ENCODE measurements at regions not wholly inside any gene's neighbourhood (a gene's known extent, or its start where the extent isn't known, plus 50 kb on each side); places are given as distances from the start of the nearest gene placed in this dataset.

DNA sequence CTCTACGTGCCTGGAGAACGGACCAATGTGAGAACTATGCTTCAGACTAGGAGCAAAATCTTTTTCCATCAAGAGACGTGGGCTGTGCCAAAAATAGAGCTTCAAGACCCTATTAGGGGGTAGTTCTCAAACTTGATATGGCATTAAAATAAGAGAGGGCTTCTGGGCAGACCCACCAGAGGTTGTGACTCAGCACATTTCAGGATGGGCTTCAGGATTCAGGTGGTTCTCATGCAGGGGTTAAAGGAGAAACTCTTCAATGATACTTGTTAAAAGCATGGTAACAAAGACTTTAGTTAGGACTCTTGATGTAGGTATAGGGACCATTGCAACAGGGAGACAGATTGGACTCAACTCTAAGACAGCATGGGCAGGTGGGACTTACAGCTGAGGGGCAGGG is 195.5 kb downstream of the RGS3 start:
- H3K79me2 ChIP-seq (ENCODE audit: control insufficient read depth in 1 of 2, insufficient read depth in 2 of 2, low read length in 2 of 2) = no peaks in the 10 kb centered on the region
- H2AK5ac ChIP-seq (ENCODE audit: low read depth, low read length) = no peak overlapping the region
- FAIRE-seq (no peak), DNase-seq (ENCODE audit: low read depth in 1 of 2, low spot score in 2 of 2) (no peak)
- no peaks in the 10 kb centered on the region for H3K9me3 ChIP-seq (ENCODE audit: insufficient read depth in 2 of 2, low read depth in 1 of 2, low read length in 1 of 2)
- H2BK120ac ChIP-seq (replicated peaks; ENCODE audit: low read depth, low read length) = no peak overlapping the region
- H3K23me2 ChIP-seq (ENCODE audit: low read depth, low read length) = no peaks in the 10 kb centered on the region
- no peak overlapping the region for H2BK5ac ChIP-seq (ENCODE audit: low read depth, low read length)
- H2BK15ac ChIP-seq (ENCODE audit: low read length) = no peak overlapping the region
- H3K4ac ChIP-seq (replicated peaks; ENCODE audit: insufficient read length, low read depth, low read length) = no peak overlapping the region
- H3K56ac ChIP-seq (replicated peaks; ENCODE audit: insufficient read length, low read depth, low read length) = no peak overlapping the region
- H2BK20ac ChIP-seq (ENCODE audit: low read length) = no peak overlapping the region
- H3K14ac ChIP-seq (ENCODE audit: insufficient read length) = no peak overlapping the region
- ChIA-PET POLR2A (ENCODE audit: partially characterized antibody) (interaction anchor here (3.0 kb wide), 1 partner anchor 66 kb away, joined by 28 read pairs; no protein-coding TSS in a partner anchor), CTCF (ENCODE audit: partially characterized antibody) (interaction anchor here (0.8 to 18.7 kb wide), 25 partner anchors 9 to 384 kb away, joined by 3 to 1065 read pairs (median 8); partner anchors contain the start of genes ALAD, CDC26 and PRPF4)
- H3K23ac ChIP-seq (ENCODE audit: insufficient read length) = no peak overlapping the region
- H3K4me2 ChIP-seq (ENCODE audit: insufficient read depth in 1 of 2, low read depth in 2 of 2, low read length in 2 of 2) = no peak overlapping the region
- peaks cover 0 to 4% of the 10 kb centered on the region in 2 experiments for H4K20me1 ChIP-seq (replicated peaks in 1 of 2; ENCODE audit: control insufficient read depth in 1 of 2, insufficient read depth in 2 of 2, low read length in 2 of 2)
- no peak overlapping the region for H2AFZ ChIP-seq (ENCODE audit: low read length)
- no peak overlapping the region for H4K5ac ChIP-seq (ENCODE audit: insufficient read length, low read depth, low read length)
- H3K36me3 ChIP-seq (ENCODE audit: control insufficient read depth in 2 of 4, insufficient read depth in 4 of 4, low read length in 3 of 4) = no peaks in the 10 kb centered on the region
- H3K4me1 ChIP-seq (replicated peaks in 1 of 4; ENCODE audit: control insufficient read depth in 3 of 4, insufficient read depth in 4 of 4, low read length in 3 of 4) = peaks cover 0 to 12% (median under 1%) of the 10 kb centered on the region in 4 experiments; a peak in 6 of 7 replicates
- no peak overlapping the region for H3K27ac ChIP-seq (ENCODE audit: low read depth, low read length)
- H3K4me3 ChIP-seq (ENCODE audit: extremely low read depth in 1 of 4, insufficient read depth in 2 of 4, low read depth in 3 of 4, low read length in 4 of 4) = no peak overlapping the region
- no peak overlapping the region for H4K8ac ChIP-seq (ENCODE audit: extremely low read depth, insufficient read depth, low read length)
- H3K79me1 ChIP-seq (ENCODE audit: low read depth, low read length) = no peaks in the 10 kb centered on the region
- H4K91ac ChIP-seq (replicated peaks; ENCODE audit: insufficient read length, low read length) = no peak overlapping the region
- H3K18ac ChIP-seq (ENCODE audit: extremely low read depth, low read length) = peak overlapping the region; percentile 12; the same call in 1 of the 2 replicates
- 0 out of 7 replicates have a peak, but pooled peaks cover 0 to 1% (median 0%) of the 10 kb centered on the region in 4 experiments for H3K27me3 ChIP-seq (replicated peaks in 1 of 4; ENCODE audit: control insufficient read depth in 3 of 4, extremely low read depth in 1 of 4, insufficient read depth in 3 of 4, low read length in 3 of 4)
- no peak overlapping the region for H2BK12ac ChIP-seq (ENCODE audit: low read depth, low read length)
- WGBS, 2 experiments (ENCODE audit: extremely low coverage in 1 of 2, insufficient coverage in 1 of 2, insufficient read length in 1 of 2, insufficient replicate concordance in 2 of 2, low coverage in 1 of 2, low lambda C conversion rate in 2 of 2, missing lambda C conversion rate in 1 of 2) = 93% methylated on average over 3 of the region's 3 CpGs; no CpG with 5 or more reads in 1 of the 2 experiments
- H3K9ac ChIP-seq (replicated peaks in 1 of 4; ENCODE audit: extremely low read depth in 1 of 4, low read depth in 3 of 4, low read length in 3 of 4) = no peak overlapping the region
- TF ChIP-seq HDAC2 (IDR thresholded peaks at IDR 0.05; ENCODE audit: borderline replicate concordance in 1 of 2, low read depth in 2 of 2, low read length in 2 of 2) = no peak
- TF ChIP-seq BACH1 (IDR thresholded peaks at IDR 0.05; ENCODE audit: low read length) = no peak
- no peak for TF ChIP-seq KDM5A (IDR thresholded peaks at IDR 0.05; ENCODE audit: low read length)
- TF ChIP-seq SP2 (IDR thresholded peaks at IDR 0.05; ENCODE audit: low read length) = no peak
- TF ChIP-seq MAFK (IDR thresholded peaks at IDR 0.05; ENCODE audit: low read depth, low read length) = no peak
- TF ChIP-seq, protein P1, sequence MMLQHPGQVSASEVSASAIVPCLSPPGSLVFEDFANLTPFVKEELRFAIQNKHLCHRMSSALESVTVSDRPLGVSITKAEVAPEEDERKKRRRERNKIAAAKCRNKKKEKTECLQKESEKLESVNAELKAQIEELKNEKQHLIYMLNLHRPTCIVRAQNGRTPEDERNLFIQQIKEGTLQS (IDR thresholded peaks at IDR 0.05; ENCODE audit: insufficient read depth, low read depth, low read length) = no peak
- TF ChIP-seq SRF (IDR thresholded peaks at IDR 0.05; ENCODE audit: low read depth, low read length) = no peak
- no peak for TF ChIP-seq SIX5 (IDR thresholded peaks at IDR 0.05; ENCODE audit: low read depth, low read length)
- TF ChIP-seq CTCF (IDR thresholded peaks at IDR 0.05; ENCODE audit: control extremely low read depth in 1 of 3, insufficient read depth in 1 of 3, low read depth in 1 of 3, low read length in 3 of 3) = no peak
